ENCODE measurements at regions not wholly inside any gene's neighbourhood (a gene's known extent, or its start where the extent isn't known, plus 50 kb on each side); places are given as distances from the start of the nearest gene placed in this dataset.
A peak's percentile ranks its signal among the peaks of the same experiment; 100 is the strongest.

- dilution Hi-C loops (cut with MboI; ENCODE audit: extremely low pct_ligation_motif_present, low sequenced_read_pairs) (no loop called here), intact Hi-C loops (cut with micrococcal nuclease) (no loop called here)
- no peaks in the 10 kb centered on the region for H3K79me2 ChIP-seq (ENCODE audit: control insufficient read depth, insufficient read depth, low read length)
- H3K9me1 ChIP-seq (replicated peaks; ENCODE audit: control insufficient read depth, extremely low read depth, insufficient read depth, low read length): no peaks in the 10 kb centered on the region
- POLR2A ChIA-PET: interaction anchor here (0.6 kb wide), 1 partner anchor 80 kb away, joined by 9 read pairs; no protein-coding TSS in a partner anchor
- CTCF ChIA-PET: no interaction called here
- H3K9ac ChIP-seq (replicated peaks; ENCODE audit: extremely low read depth, insufficient read depth, low read length): peak overlapping the region; percentile 81
- no peak overlapping the region for H2AFZ ChIP-seq (ENCODE audit: low read depth, low read length)
- no peaks in the 10 kb centered on the region for H3K36me3 ChIP-seq (ENCODE audit: control insufficient read depth in 2 of 2, extremely low read depth in 1 of 2, insufficient read depth in 2 of 2, low read length in 2 of 2)
- FAIRE-seq (no peak), DNase-seq (ENCODE audit: low read depth, low spot score) (no peak)
- H3K27me3 ChIP-seq (ENCODE audit: control insufficient read depth in 2 of 2, insufficient read depth in 2 of 2, low read length in 2 of 2): no peaks in the 10 kb centered on the region
- no peaks in the 10 kb centered on the region for H4K20me1 ChIP-seq (replicated peaks; ENCODE audit: control insufficient read depth, extremely low read depth, insufficient read depth, low read length)
- H3K4me2 ChIP-seq (ENCODE audit: insufficient read depth, low read length): peak overlapping the region; percentile 47
- no peaks in the 10 kb centered on the region for H3K9me3 ChIP-seq (replicated peaks; ENCODE audit: control insufficient read depth, insufficient read depth, low read length)
- H3K27ac ChIP-seq (ENCODE audit: insufficient read depth, low read depth, low read length): peak overlapping the region; percentile 97
- no TSS peak for BruUV-seq (replicated peaks)
- H3K4me1 ChIP-seq (ENCODE audit: control insufficient read depth, extremely low read depth, insufficient read depth, low read length): peaks cover 57% of the 10 kb centered on the region
- TF ChIP-seq JUN (IDR thresholded peaks at IDR 0.05; ENCODE audit: borderline replicate concordance, insufficient read depth, insufficient read length, low read depth) (peak; percentile 55), POLR2A (IDR thresholded peaks at IDR 0.05; ENCODE audit: low read depth, low read length) (no peak), MYC (IDR thresholded peaks at IDR 0.05; ENCODE audit: low read depth, low read length) (no peak), GATA2 (IDR thresholded peaks at IDR 0.05; ENCODE audit: insufficient read depth, insufficient read length, low read depth, low read length) (no peak), MAX (IDR thresholded peaks at IDR 0.05; ENCODE audit: insufficient read depth, insufficient read length) (no peak)
- no peak overlapping the region for H3K4me3 ChIP-seq (replicated peaks in 1 of 3; ENCODE audit: insufficient read depth in 1 of 3, low read depth in 1 of 3, low read length in 3 of 3)
Measured at GRCh38 chr9:110030632-110031031, 177.3 kb downstream of the C9orf152 start.

DNA sequence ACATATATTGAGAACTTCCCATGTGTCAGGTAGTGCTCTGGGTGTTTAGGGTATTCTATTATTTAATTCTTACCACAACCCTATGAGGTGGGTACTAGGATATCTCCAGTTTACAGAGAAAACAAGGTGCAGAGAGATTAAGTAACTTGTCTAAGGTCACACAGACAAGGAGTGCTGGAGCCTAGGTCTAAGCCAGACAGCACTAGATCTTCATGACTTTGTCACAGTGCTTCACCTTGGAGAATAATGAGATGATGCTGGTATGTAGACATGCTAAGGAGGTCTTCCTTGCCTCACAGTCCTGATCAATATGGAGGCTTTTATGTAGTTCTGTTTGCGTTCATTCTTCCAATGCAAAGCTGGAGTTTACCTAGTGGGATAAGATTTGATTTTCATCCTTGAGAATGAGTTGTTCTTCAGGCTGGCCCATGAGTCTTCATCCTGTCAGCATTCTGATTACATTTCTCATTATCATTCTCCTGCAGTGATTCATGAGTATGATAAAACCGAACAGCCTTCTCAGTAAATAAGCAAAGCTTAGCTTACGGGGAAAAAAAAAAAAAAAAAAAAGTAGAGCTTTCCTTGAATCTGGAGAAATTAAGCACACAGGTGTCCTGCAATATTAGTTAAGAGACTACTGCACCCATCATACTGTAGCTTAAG is 176.3 kb downstream of the C9orf152 start:
- H3K4me2 ChIP-seq (ENCODE audit: insufficient read depth, low read length): peak overlapping the region; percentile 64
- peak; percentile 44 for TF ChIP-seq POLR2AphosphoS5 (IDR thresholded peaks at IDR 0.05; ENCODE audit: insufficient read depth, low read depth, low read length)
- no peak for TF ChIP-seq MYC (IDR thresholded peaks at IDR 0.05; ENCODE audit: low read depth, low read length)
- TF ChIP-seq MAX (IDR thresholded peaks at IDR 0.05; ENCODE audit: insufficient read depth, insufficient read length): no peak
- no peak for TF ChIP-seq POLR2A (IDR thresholded peaks at IDR 0.05; ENCODE audit: low read depth, low read length)
- TF ChIP-seq, protein P1, sequence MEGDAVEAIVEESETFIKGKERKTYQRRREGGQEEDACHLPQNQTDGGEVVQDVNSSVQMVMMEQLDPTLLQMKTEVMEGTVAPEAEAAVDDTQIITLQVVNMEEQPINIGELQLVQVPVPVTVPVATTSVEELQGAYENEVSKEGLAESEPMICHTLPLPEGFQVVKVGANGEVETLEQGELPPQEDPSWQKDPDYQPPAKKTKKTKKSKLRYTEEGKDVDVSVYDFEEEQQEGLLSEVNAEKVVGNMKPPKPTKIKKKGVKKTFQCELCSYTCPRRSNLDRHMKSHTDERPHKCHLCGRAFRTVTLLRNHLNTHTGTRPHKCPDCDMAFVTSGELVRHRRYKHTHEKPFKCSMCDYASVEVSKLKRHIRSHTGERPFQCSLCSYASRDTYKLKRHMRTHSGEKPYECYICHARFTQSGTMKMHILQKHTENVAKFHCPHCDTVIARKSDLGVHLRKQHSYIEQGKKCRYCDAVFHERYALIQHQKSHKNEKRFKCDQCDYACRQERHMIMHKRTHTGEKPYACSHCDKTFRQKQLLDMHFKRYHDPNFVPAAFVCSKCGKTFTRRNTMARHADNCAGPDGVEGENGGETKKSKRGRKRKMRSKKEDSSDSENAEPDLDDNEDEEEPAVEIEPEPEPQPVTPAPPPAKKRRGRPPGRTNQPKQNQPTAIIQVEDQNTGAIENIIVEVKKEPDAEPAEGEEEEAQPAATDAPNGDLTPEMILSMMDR (IDR thresholded peaks at IDR 0.05; ENCODE audit: extremely low read depth in 1 of 2, insufficient read depth in 1 of 2, low read depth in 1 of 2, low read length in 2 of 2): no peak
- peak; percentile 96 for TF ChIP-seq FOS (IDR thresholded peaks at IDR 0.05; ENCODE audit: borderline replicate concordance, insufficient read depth, low read length)
- no peak for TF ChIP-seq EZH2 (IDR thresholded peaks at IDR 0.05; ENCODE audit: borderline replicate concordance, low read depth, low read length, severe bottlenecking)
- peak; percentile 87 for TF ChIP-seq JUN (IDR thresholded peaks at IDR 0.05; ENCODE audit: borderline replicate concordance, insufficient read depth, insufficient read length, low read depth)
- peak; percentile 64 for TF ChIP-seq GATA2 (IDR thresholded peaks at IDR 0.05; ENCODE audit: insufficient read depth, insufficient read length, low read depth, low read length)
- H3K4me3 ChIP-seq (replicated peaks in 1 of 3; ENCODE audit: insufficient read depth in 1 of 3, low read depth in 1 of 3, low read length in 3 of 3): no peak overlapping the region
- intact Hi-C loops (cut with micrococcal nuclease) (no loop called here), dilution Hi-C loops (cut with MboI; ENCODE audit: extremely low pct_ligation_motif_present, low sequenced_read_pairs) (no loop called here)
- H3K36me3 ChIP-seq (ENCODE audit: control insufficient read depth in 2 of 2, extremely low read depth in 1 of 2, insufficient read depth in 2 of 2, low read length in 2 of 2): no peaks in the 10 kb centered on the region
- H3K9ac ChIP-seq (replicated peaks; ENCODE audit: extremely low read depth, insufficient read depth, low read length): peak overlapping the region; percentile 70
- H3K9me3 ChIP-seq (replicated peaks; ENCODE audit: control insufficient read depth, insufficient read depth, low read length): no peaks in the 10 kb centered on the region
- DNase-seq (ENCODE audit: low read depth, low spot score) (peak; percentile 82), FAIRE-seq (peak; percentile 78)
- H3K79me2 ChIP-seq (ENCODE audit: control insufficient read depth, insufficient read depth, low read length): no peaks in the 10 kb centered on the region
- TSS peak; percentile 29 for BruUV-seq (replicated peaks)
- ChIA-PET POLR2A (interaction anchor here (0.6 to 1.2 kb wide), 6 partner anchors 17 to 124 kb away, joined by 3 to 9 read pairs (median 4); no protein-coding TSS in a partner anchor), CTCF (interaction anchor here (0.6 to 1.6 kb wide), 12 partner anchors 10 to 134 kb away, joined by 3 to 8 read pairs (median 4); no protein-coding TSS in a partner anchor)
- H4K20me1 ChIP-seq (replicated peaks; ENCODE audit: control insufficient read depth, extremely low read depth, insufficient read depth, low read length): no peaks in the 10 kb centered on the region
- H2AFZ ChIP-seq (ENCODE audit: low read depth, low read length): no peak overlapping the region
- no peaks in the 10 kb centered on the region for H3K27me3 ChIP-seq (ENCODE audit: control insufficient read depth in 2 of 2, insufficient read depth in 2 of 2, low read length in 2 of 2)
- H3K4me1 ChIP-seq (ENCODE audit: control insufficient read depth, extremely low read depth, insufficient read depth, low read length): peaks cover 55% of the 10 kb centered on the region
- no peaks in the 10 kb centered on the region for H3K9me1 ChIP-seq (replicated peaks; ENCODE audit: control insufficient read depth, extremely low read depth, insufficient read depth, low read length)
- H3K27ac ChIP-seq (ENCODE audit: insufficient read depth, low read depth, low read length): peak overlapping the region; percentile 97

All from endothelial cell of umbilical vein (primary cell).